IMR-90 (cell line): ENCODE measurements at regions not wholly inside any gene's neighbourhood (a gene's known extent, or its start where the extent isn't known, plus 50 kb on each side); places are given as distances from the start of the nearest gene placed in this dataset.

ENCODE experiments used
- ATAC-seq: fragments of 200-7000 bp; cut with Tn5 transposase; 2 replicates; pipeline ENCODE4 v1.9.1; 2020; ENCODE audit warnings: low read depth, mild to moderate bottlenecking, moderate library complexity
- BruUV-seq: library from RNA; stranded (reverse); fragments of 400-500 nt; replicated peaks from 2 replicates; lab custom pipeline; 2021; lab: Mats Ljungman, UMichigan
- CTCF ChIA-PET: fragments of 300-600 bp; formaldehyde crosslinking; extraction: SDS; loops from one replicate; lab custom pipeline; 2021; ENCODE audit warnings: antibody characterized with exemption; lab: Yijun Ruan, JAX
- POLR2A ChIA-PET: fragments of 300-600 bp; sonication (Branson Sonifier 250); formaldehyde crosslinking; loops from one replicate; lab custom pipeline; 2022; ENCODE audit warnings: antibody characterized with exemption; ENCODE audit not compliant: unreplicated experiment; lab: Charles Lee
- DNase-seq: peaks from one replicate; pipeline ENCODE4 v3.0.0; 2013
- H2AFZ ChIP-seq: replicated peaks from 2 replicates; pipeline ENCODE3; 2013; ENCODE audit warnings: low read length, mild to moderate bottlenecking; ENCODE audit not compliant: poor library complexity
- H2AK5ac ChIP-seq: 2 replicates; pipeline ENCODE4 v1.6.1; 2013; ENCODE audit warnings: low read depth, low read length, inconsistent platforms
- H2AK9ac ChIP-seq: replicated peaks from 2 replicates; pipeline ENCODE3; 2013; ENCODE audit warnings: mild to moderate bottlenecking, low read depth, low read length, moderate library complexity; ENCODE audit not compliant: poor library complexity
- H2BK120ac ChIP-seq: 2 replicates; pipeline ENCODE4 v1.6.1; 2013; ENCODE audit warnings: low read depth, low read length, inconsistent platforms
- H2BK15ac ChIP-seq: 3 replicates; pipeline ENCODE4 v1.6.1; 2013; ENCODE audit warnings: low read depth, low read length, inconsistent platforms
- H2BK20ac ChIP-seq: 2 replicates; pipeline ENCODE4 v1.6.1; 2013; ENCODE audit warnings: low read depth, mild to moderate bottlenecking, inconsistent platforms, low read length, moderate library complexity
- H2BK5ac ChIP-seq: 2 replicates; pipeline ENCODE4 v1.6.1; 2013; ENCODE audit warnings: mild to moderate bottlenecking, low read depth, low read length, inconsistent platforms; ENCODE audit not compliant: poor library complexity, severe bottlenecking
- H3K14ac ChIP-seq: replicated peaks from 2 replicates; pipeline ENCODE4 v1.6.1; 2013; ENCODE audit warnings: low read depth, low read length, inconsistent platforms
- H3K18ac ChIP-seq: 2 replicates; pipeline ENCODE4 v1.6.1; 2013; ENCODE audit warnings: low read depth, low read length, control low read depth
- H3K23ac ChIP-seq: 2 replicates; pipeline ENCODE4 v1.6.1; 2013; ENCODE audit warnings: low read depth, low read length, inconsistent platforms
- H3K27ac ChIP-seq: 2 replicates; pipeline ENCODE4 v1.5.1; 2013; ENCODE audit warnings: mild to moderate bottlenecking, control low read depth, low read length; ENCODE audit not compliant: insufficient read depth
- H3K27me3 ChIP-seq: 2 replicates; pipeline ENCODE4 v1.6.1; 2013; ENCODE audit warnings: low read length; ENCODE audit not compliant: control insufficient read depth, insufficient read depth
- H3K36me3 ChIP-seq: 2 replicates; pipeline ENCODE4 v1.6.1; 2013; ENCODE audit warnings: low read length, mixed read lengths; ENCODE audit not compliant: control insufficient read depth, insufficient read depth
- H3K4ac ChIP-seq: 2 replicates; pipeline ENCODE4 v1.6.1; 2013; ENCODE audit warnings: low read depth, low read length, inconsistent platforms
- H3K4me1 ChIP-seq: 2 replicates; pipeline ENCODE4 v1.6.1; 2013; ENCODE audit warnings: low read length, mixed read lengths; ENCODE audit not compliant: control insufficient read depth, insufficient read depth
- H3K4me2 ChIP-seq: 2 replicates; pipeline ENCODE4 v1.6.1; 2013; ENCODE audit warnings: low read depth, mild to moderate bottlenecking, control low read depth, low read length, moderate library complexity
- H3K4me3 ChIP-seq: 2 replicates; pipeline ENCODE4 v1.5.1; 2013; ENCODE audit warnings: low read depth, mild to moderate bottlenecking, control low read depth, low read length, moderate library complexity; ENCODE audit not compliant: insufficient read depth
- H3K56ac ChIP-seq: 2 replicates; pipeline ENCODE4 v1.6.1; 2013; ENCODE audit warnings: low read length, inconsistent platforms; ENCODE audit not compliant: insufficient read depth; ENCODE audit errors: extremely low read depth
- H3K79me1 ChIP-seq, 2 experiments: 2 replicates each; pipeline ENCODE4 v1.6.1; 2013; ENCODE audit warnings: low read length in 2 of 2, inconsistent platforms in 1 of 2, low read depth in 1 of 2
- H3K9ac ChIP-seq: 2 replicates; pipeline ENCODE4 v1.6.1; 2013; ENCODE audit warnings: low read depth, low read length, control low read depth
- H3K9me1 ChIP-seq: 2 replicates; pipeline ENCODE4 v1.6.1; 2013; ENCODE audit warnings: low read length, inconsistent platforms; ENCODE audit not compliant: insufficient read depth
- H3K9me3 ChIP-seq: 2 replicates; pipeline ENCODE4 v1.6.1; 2013; ENCODE audit warnings: low read length; ENCODE audit not compliant: control insufficient read depth, insufficient read depth
- H4K20me1 ChIP-seq: 2 replicates; pipeline ENCODE4 v1.6.1; 2013; ENCODE audit warnings: low read length, inconsistent platforms; ENCODE audit not compliant: insufficient read depth
- H4K5ac ChIP-seq: 2 replicates; pipeline ENCODE4 v1.6.1; 2013; ENCODE audit warnings: mild to moderate bottlenecking, low read depth, low read length, control low read depth
- H4K8ac ChIP-seq, 2 experiments: 2 replicates each; pipeline ENCODE4 v1.6.1; 2013; ENCODE audit warnings: low read depth in 2 of 2, low read length in 2 of 2, control low read depth in 1 of 2, inconsistent platforms in 1 of 2
- H4K91ac ChIP-seq: 2 replicates; pipeline ENCODE4 v1.6.1; 2013; ENCODE audit warnings: low read depth, low read length, inconsistent platforms; ENCODE audit not compliant: insufficient read depth
- BHLHE40 ChIP-seq: fragments of 150-350 bp; IDR thresholded peaks from 2 replicates; pipeline ENCODE4 v1.6.1; 2016; ENCODE audit warnings: mild to moderate bottlenecking, low read depth, low read length
- CHD1 ChIP-seq: IDR thresholded peaks from 2 replicates; pipeline ENCODE4 v1.6.1; 2012; ENCODE audit warnings: low read depth, low read length, improper control_type of control experiment
- FOS ChIP-seq: fragments of 150-350 bp; IDR thresholded peaks from 2 replicates; pipeline ENCODE4 v1.6.1; 2016; ENCODE audit warnings: low read depth, low read length
- MAZ ChIP-seq: IDR thresholded peaks from 2 replicates; pipeline ENCODE4 v1.6.1; 2012; ENCODE audit warnings: low read depth, mild to moderate bottlenecking, low read length, improper control_type of control experiment, moderate library complexity, borderline replicate concordance
- MXI1 ChIP-seq: IDR thresholded peaks from 2 replicates; pipeline ENCODE4 v1.6.1; 2012; ENCODE audit warnings: low read depth, mild to moderate bottlenecking, low read length, moderate library complexity, borderline replicate concordance
- NFE2L2 ChIP-seq: fragments of 150-350 bp; IDR thresholded peaks from 2 replicates; pipeline ENCODE4 v1.6.1; 2016; ENCODE audit warnings: low read depth, mild to moderate bottlenecking, low read length
- RAD21 ChIP-seq: IDR thresholded peaks from 2 replicates; pipeline ENCODE4 v1.6.1; 2012; ENCODE audit warnings: low read length, improper control_type of control experiment
- RFX5 ChIP-seq: IDR thresholded peaks from 2 replicates; pipeline ENCODE4 v1.8.0; 2012; ENCODE audit warnings: low read depth, mild to moderate bottlenecking, low read length, moderate library complexity
- WGBS, 2 experiments: methylation state at CpG; one replicate each; pipeline versions ENCODE4 v1.1.5 to v1.1.7; 2013; ENCODE audit warnings: missing lambda C conversion rate in 2 of 2; ENCODE audit not compliant: insufficient read length in 1 of 2; ENCODE audit errors: extremely low coverage in 2 of 2; 5-methylcytosine and 5-hydroxymethylcytosine counted together
- dilution Hi-C: fragments of 300-500 bp; cut with HindIII; formaldehyde crosslinking; loops from one replicate; pipeline ENCODE4 v1.14.3; 2018; ENCODE audit warnings: low sequenced_read_pairs; ENCODE audit not compliant: unreplicated experiment
- in situ Hi-C: fragments of 300-500 bp; cut with MboI; formaldehyde crosslinking; loops from 3 replicates; pipeline ENCODE4 v1.14.3; 2019; ENCODE audit warnings: low sequenced_read_pairs, inconsistent platforms, mixed read lengths
- intact Hi-C: fragments of 100-400 bp; cut with micrococcal nuclease; formaldehyde crosslinking; loops from 2 replicates; pipeline ENCODE4 v1.10.0; 2022
- TF ChIP-seq, protein P1 (sequence below): fragments of 150-350 bp; IDR thresholded peaks from 2 replicates; pipeline ENCODE4 v1.6.1; 2017; ENCODE audit warnings: mild to moderate bottlenecking, antibody characterized with exemption, low read length, low read depth
- TF ChIP-seq, protein P2 (sequence below): fragments of 150-350 bp; IDR thresholded peaks from 2 replicates; pipeline ENCODE4 v1.6.1; 2016; ENCODE audit warnings: low read depth, mild to moderate bottlenecking, low read length, moderate library complexity, borderline replicate concordance

DNA sequence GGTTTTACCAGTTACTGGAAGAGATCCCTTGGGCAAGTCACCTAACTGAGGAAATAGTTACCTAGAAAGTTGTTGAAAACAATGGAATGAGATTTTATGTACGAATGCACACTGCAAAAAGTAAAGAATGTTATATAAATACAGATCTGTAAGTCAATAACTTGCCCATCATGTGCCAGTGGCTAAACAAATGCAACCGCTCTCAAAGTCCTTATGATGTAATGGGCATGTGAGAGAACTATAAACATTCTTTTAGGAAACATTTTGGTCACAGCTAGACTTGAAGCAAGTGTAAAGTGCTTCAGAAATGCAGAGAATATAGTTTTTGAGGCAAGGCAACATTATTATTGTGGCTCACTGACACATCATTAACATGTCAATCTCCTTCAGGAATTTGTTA lies 1044.5 kb downstream of the TUSC7 start:
- no peaks in the 10 kb centered on the region for H3K27me3 ChIP-seq
- ATAC-seq = no peak
- no peak overlapping the region for H3K4ac ChIP-seq
- ChIA-PET POLR2A (no interaction called here), CTCF (no interaction called here)
- H3K79me1 ChIP-seq = peaks cover 0 to 5% of the 10 kb centered on the region in 2 experiments; a peak in 1 of 4 replicates
- H3K9me3 ChIP-seq = no peaks in the 10 kb centered on the region
- no peak overlapping the region for H4K91ac ChIP-seq
- H4K5ac ChIP-seq = no peak overlapping the region
- TF ChIP-seq CHD1 = no peak
- TF ChIP-seq BHLHE40 = no peak
- TF ChIP-seq MAZ = no peak
- TF ChIP-seq, protein P1, sequence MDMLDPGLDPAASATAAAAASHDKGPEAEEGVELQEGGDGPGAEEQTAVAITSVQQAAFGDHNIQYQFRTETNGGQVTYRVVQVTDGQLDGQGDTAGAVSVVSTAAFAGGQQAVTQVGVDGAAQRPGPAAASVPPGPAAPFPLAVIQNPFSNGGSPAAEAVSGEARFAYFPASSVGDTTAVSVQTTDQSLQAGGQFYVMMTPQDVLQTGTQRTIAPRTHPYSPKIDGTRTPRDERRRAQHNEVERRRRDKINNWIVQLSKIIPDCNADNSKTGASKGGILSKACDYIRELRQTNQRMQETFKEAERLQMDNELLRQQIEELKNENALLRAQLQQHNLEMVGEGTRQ = no peak
- no peak for TF ChIP-seq FOS
- no peak for TF ChIP-seq MXI1
- TF ChIP-seq, protein P2, sequence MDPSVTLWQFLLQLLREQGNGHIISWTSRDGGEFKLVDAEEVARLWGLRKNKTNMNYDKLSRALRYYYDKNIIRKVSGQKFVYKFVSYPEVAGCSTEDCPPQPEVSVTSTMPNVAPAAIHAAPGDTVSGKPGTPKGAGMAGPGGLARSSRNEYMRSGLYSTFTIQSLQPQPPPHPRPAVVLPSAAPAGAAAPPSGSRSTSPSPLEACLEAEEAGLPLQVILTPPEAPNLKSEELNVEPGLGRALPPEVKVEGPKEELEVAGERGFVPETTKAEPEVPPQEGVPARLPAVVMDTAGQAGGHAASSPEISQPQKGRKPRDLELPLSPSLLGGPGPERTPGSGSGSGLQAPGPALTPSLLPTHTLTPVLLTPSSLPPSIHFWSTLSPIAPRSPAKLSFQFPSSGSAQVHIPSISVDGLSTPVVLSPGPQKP = no peak
- TF ChIP-seq RFX5 = no peak
- no peak for TF ChIP-seq RAD21
- TF ChIP-seq NFE2L2 = no peak
- in situ Hi-C loops = no loop called here
- no peak overlapping the region for H2BK15ac ChIP-seq
- H3K4me1 ChIP-seq = peaks cover 2% of the 10 kb centered on the region; the same call in 1 of the 2 replicates
- H3K18ac ChIP-seq = no peak overlapping the region
- H3K56ac ChIP-seq = no peak overlapping the region
- H3K9ac ChIP-seq = no peak overlapping the region
- no peak overlapping the region for H2AK9ac ChIP-seq
- intact Hi-C loops = no loop called here
- no peak overlapping the region for H2BK20ac ChIP-seq
- H3K23ac ChIP-seq = no peak overlapping the region
- H2AK5ac ChIP-seq = no peak overlapping the region
- no peak overlapping the region for H3K4me2 ChIP-seq
- no peak overlapping the region for H3K14ac ChIP-seq
- dilution Hi-C loops = no loop called here
- WGBS, 2 experiments = no CpG with 5 or more reads among the region's 2 CpGs
- DNase-seq = no peak
- H2AFZ ChIP-seq = no peak overlapping the region
- H3K9me1 ChIP-seq = no peaks in the 10 kb centered on the region
- no peak overlapping the region for H2BK5ac ChIP-seq
- no peak overlapping the region for H3K4me3 ChIP-seq
- no peaks in the 10 kb centered on the region for H3K36me3 ChIP-seq
- H2BK120ac ChIP-seq = no peak overlapping the region
- H3K27ac ChIP-seq = no peak overlapping the region
- no TSS peak for BruUV-seq
- no peaks in the 10 kb centered on the region for H4K20me1 ChIP-seq
- no peak overlapping the region for H4K8ac ChIP-seq
